ENCODE measurements at regions not wholly inside any gene's neighbourhood (a gene's known extent, or its start where the extent isn't known, plus 50 kb on each side); places are given as distances from the start of the nearest gene placed in this dataset.
A peak's percentile ranks its signal among the peaks of the same experiment; 100 is the strongest.

DNA sequence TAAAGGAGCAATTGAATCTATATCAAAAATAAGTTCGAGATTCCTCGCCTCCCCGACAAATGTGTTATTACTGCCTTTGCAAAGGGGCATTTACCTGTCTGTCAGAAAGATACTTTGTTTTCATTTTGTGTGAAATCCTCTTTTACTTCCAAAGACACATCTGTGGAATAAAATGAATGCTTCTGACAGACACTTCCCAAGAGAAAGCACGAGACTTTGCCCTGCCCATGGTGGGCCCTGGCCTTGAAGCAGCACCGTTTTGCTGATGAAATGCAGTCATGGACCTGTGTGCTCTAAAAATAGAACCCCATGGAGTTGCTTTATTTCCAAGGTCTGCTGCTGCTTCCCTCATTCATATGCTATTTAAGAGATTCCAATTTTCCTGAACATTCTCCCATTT is 85.9 kb upstream of the USP47 start:
- DNase-seq = no peak

DNA sequence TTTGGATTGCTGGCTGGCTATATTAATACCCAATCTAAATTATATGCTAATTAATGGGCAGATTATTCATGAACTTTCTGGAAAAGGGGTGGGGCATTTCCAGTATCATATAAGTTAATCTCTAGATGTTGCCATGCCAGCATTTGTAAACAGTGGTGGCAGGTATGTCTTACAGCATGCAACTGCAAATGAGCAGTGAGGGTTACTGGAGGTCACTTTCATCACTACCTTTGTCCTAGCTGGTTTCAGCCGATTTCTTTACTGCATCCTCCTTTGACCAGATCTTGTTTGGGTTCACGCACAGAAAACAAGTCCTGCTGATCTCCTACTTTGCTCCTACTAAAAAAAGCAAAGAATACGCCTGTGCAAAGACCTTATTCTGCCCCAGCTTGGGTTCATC is 89.1 kb upstream of the USP47 start:
- no peak for DNase-seq

DNA sequence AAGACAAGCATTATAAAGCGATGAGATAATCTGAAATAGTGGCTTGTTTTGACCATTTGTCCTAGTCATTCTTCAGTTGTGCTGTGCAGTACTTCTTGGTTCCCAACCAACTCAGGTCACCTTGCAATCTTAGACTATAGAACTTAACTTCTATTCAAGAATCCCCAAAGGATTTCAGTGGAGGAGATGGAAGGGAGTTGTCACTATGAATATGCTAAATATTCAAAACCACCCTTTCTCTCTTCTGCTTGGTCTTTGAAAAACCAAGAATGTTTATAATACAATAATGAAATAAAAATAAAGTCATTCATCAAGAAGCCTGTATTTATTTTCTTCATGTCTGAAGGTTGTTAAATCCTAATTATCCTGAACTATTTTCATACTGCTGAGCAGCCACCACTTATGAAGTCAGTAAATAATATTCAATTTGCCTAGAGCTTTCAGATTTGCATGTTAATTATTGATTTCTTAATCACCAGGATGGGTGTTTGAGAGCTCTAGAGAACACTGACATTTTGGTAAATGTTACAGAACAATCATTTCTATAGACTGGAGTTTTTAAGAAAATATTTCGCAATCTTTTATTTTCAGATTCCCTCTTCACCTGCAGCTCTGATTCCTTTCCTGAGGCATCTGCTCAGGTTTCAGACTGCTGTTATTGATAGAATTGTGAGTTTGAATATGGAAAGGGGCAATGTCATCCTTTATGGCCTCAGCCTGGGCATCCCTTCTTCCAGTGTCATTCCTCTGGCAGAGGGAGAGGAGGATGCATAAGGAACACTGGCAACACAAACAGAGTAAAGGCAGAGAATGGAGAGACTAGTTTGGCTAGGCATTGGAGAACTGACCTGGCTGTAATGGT is 91.5 kb upstream of the USP47 start:
- DNase-seq = no peak

DNA sequence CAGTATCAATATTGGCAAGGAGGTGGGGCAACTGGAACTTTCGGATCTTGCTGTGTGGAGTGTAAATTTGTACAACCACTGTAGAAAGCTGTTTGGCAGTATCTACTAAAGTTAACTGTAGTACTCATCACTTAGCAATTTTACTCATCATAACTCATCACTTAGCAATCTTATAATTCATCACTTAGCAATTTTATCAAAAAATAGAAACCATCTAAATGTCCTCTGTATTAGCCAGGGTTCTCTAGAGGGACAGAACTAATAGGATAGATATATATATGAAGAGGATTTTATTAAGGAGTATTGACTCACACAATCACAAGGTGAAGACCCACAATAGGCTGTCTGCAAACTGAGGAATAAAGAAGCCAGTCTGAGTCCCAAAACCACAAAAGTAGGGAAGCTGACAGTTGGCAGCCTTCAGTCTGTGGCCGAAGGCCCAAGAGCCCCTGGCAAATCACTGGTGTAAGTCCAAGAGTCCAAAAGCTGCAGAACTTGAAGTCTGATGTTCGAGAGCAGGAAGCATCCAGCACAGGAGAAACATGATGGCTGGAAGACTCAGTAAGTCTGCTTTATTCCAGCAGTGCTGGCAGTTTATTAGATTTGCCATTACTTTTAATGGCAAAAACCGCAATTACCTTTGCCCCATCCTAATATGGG is 92.9 kb upstream of the USP47 start:
- no peak for DNase-seq

DNA sequence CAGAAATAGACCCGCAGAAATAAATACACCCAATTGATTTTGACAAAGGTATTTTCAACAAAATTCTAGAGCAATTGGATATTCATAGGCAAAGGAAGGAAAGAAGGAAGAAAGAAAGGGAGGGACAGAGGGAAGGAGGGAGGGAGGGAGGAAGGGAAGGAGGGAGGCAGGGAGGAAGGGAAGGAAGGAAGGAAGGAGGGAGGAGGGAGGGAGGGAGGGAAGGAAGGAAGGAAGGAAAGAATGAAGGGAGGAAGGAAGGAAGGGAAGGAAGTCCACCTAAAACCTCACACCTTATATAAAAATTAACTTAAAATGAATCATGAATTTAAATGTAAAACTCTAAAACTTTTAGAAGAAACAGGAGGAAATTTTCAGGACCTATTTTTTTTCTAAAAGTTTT is 94.2 kb upstream of the USP47 start:
- DNase-seq = no peak

DNA sequence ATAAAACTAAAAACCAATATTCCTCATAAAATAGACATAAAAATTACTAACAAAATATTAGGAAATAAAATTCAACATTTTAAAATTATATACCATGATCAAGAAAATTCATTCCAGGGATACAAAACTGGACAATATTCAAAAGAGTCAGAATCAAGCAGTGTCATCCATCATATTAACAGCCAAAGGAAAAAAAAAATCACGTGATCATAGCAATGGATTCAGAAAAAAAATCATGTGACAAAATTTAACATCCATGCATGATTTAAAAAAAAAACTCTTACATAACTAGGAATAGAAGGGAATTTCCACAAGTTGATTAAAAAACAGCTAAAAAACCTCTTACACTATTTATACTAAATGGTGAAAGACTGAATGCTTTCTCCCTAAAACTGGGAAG is 95.3 kb upstream of the USP47 start:
- no peak for DNase-seq

DNA sequence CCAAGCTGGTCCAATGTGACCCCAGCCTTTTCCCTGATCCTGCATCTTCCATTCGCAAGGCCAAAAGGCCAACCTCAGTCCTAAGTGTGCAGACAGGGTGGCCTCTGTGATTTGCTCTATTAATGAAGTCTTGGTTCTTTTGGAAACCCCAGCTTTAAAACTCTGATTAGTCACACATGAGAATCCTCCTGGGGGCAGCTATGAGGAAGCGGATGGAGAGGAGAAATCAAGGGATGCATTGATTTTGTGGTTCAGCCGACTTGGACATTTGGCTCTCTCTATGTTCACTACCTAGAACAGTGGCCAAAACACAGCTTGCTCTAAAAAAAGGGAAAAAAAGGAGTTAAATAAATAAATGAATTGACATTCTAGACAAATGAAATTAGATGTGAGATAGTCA is 98.6 kb upstream of the USP47 start:
- no peak for DNase-seq

DNA sequence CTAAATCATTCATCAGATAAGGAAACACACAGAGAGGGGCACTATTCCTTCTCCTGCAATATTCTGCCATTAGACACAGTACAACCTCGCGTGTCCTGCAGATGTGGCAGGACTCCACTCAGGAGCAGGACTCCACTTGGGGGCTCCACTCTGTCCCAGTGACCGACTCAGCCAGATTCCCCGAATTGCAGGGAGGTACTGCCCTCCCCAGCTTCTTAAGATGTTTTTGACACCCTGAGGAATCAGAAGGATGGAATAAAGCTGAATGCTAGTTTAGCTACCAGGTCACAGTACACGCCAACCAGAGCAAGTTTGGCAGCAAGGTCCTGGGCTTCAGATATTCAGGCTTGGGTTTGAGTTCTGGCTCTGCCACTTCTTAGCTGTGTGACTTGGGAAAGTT is 99.3 kb upstream of the USP47 start:
- DNase-seq = no peak

DNA sequence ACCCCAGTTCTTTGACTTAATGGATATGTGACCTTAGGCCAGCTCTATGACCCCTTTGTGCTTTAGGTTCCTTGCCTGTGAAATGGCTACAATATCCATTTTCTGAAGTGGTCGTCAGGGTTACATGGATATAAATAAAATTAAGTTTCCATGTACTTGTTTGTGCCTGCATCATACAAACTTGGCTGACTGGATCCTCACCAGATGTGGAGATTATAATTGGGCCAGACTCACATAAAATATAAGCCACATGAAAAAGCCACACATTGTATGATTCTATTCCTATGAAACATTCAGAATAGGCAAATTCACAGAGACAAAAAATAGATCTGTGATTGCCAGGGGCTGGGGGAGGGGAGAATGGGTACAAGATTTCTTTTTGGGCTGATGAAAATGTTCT is 100.9 kb upstream of the USP47 start:
- DNase-seq = peak; percentile 49

DNA sequence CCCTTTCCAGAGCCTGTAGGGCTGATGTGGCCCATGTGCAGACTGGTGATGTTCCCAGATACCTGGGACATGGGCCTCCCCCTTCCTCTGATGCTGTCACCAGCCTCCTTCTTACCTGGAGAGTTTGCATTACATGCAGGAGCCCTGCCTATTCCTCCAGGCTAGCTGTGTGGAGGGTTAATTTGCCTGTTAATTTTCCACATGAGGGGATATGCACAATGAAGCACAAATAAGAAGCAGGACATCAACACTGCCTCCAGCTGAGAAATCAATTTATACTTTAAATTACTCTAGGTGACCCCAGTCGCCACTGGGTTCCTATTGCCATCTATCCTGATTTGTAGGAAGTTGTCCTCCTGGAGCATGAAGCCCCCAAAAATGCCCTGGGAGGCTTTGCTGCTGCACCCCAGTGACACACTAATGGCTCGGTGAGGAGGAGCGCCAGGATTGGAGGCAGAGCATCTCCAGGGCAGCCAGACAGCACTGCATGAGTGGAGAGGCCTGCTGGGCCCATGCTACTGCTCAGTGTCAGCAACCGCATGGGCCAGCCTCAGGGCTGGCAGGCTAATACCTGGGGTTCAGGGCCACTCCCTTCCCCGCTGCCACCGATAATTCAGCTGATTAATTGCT is 101.6 kb upstream of the USP47 start:
- DNase-seq = no peak

DNA sequence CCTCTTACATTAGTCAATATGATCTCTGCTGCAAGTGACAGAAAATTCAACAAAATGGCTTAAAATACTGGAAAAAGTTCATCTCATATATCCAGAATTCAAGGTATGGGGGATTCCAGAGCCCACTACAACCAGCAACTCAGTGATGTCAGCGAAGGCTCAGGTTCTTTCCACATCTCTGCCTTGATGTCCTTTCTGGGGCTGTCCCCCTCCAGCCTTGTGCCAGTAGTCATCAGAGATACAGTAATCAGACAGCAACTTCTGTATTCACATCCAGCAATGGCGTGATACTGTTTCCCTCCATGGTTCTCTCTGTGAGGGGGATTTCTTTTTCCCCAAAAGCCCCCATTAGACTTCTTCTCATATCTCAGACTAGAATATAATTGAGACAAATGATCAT is 103.4 kb upstream of the USP47 start:
- no peak for DNase-seq

DNA sequence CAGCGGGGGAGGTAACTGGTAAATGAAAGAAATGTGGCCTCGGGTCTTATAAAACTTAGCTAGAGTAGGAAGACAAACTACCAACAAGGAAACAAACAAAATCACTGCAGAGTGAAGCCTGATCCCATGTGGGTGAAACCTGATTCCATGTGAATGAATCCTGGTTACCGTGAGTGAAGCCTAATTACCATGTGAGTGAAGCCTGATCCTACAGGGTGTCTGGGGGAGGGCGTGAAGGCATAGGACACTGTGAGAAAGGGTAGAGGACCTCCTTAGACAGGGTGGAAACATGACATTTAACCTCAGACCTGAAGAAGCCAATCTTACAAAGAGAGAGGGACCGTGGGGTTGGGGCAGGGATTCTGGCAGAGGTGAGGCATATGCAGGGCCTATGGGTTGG is 106.2 kb upstream of the USP47 start:
- DNase-seq = no peak

DNA sequence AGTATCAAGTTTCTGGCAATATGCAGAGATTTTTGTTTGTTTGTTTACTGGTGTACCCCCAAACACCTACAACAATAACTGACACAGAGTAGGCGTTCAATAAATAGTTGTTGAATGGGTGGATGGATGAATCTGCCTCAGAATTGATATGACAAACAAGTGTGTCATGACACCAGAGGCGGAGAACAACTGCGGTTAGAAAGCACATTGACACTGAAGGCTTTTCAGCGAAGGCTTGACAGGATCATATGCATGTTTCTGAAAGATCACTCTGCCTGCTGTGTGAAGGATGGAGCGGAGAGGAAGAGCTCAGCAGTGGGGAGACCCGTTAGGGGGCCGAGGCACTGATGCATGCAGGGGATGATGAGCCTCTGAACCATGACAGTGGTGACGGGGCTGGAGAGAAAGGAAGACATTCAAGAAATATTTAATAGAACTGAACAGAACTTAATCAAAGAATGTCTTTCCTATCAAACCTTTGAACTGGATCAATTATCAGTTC is 108.5 kb upstream of the USP47 start:
- no peak for DNase-seq

DNA sequence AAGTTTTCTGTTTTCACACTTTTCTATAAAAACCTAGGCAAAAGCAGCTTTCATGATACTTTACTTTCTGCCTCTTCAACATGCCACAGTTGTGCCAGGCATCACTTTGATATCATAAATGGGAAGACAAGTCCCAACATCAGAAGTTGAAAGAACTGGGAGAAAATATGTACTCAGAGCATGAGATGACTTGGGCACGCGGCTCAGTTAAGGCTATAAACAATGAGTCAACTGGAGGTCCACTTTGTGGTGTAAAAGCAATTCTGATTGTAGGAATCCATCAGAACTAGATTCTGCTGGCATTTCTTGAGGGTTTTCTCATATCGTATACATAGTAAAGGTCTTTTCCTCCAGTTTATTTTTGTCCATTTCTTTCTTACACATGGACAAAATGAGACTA is 109.7 kb upstream of the USP47 start:
- no peak for DNase-seq

DNA sequence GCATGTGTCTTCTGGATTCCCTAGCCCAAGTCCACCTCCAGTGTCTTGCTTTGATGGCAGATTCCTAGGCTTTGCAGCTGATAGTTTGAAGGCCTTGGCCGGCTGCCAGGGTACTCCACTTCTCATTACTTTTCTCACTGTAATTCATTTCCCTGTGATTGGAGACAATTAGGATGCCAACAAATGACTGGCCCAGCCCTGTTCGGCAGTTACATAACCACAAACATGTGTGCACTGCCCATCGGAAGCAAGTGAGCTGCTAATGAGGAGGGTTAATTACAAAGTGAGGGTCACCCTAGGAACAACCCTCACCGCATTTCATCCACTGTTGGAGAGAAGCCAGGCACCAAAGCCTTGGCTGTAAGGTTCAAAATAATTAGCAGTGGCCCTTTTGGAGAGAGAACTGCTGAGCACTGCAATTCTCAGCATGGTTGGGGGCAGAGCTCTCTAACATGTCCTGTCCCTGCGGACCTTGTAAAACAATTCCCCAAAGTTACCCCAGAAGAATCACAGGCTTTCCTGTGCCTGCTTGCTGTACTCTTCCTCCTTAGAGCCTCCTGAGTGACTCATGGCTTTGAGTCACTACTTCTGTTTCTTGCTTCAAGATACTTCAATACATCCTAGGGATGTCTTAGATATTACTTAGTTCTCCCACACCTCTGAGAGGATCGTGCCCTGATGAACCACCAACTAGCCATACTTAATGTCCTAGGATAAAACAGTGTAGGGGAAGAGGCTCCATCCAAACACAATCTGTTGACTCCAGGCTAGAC is 109.7 kb upstream of the GALNT18 start:
- DNase-seq = no peak

DNA sequence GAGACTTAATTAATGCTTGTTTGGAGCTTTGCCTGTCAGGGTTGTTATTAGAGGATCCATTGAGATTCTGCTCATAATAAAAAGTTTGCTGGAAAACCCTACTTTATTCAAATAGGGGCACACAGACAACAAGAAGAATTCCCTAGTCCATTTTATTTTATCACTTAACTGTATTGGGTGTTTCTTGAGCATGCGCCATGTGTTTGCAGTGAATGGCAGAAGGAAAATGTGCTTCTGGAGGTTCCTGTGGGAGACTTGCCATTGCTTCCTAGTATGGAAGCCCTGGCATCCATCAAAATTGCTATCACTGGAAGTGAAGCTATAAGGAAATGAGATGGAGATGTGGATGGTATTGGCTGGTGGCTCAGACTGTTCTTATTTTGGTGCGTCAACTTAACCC is 106.6 kb upstream of the GALNT18 start:
- no peak for DNase-seq

DNA sequence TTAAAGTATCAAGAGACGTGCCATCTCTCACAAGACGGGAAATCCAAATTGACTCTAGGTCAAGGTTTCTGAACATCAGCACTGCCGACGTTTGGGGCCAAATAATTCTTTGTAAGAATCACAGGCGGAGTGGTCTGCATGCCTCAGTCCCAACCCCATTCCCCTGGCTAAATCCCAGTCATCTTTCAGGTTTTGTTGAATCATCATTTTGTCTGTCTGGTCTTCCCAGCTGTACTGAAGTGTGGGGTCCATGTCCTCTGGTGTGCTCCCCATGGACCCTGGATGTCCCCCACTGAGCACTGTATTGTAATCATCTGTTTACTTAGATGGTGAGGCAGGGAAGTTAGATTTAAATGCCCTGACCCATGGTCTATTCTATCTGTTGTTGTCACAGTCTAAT is 103.6 kb upstream of the GALNT18 start:
- no peak for DNase-seq

DNA sequence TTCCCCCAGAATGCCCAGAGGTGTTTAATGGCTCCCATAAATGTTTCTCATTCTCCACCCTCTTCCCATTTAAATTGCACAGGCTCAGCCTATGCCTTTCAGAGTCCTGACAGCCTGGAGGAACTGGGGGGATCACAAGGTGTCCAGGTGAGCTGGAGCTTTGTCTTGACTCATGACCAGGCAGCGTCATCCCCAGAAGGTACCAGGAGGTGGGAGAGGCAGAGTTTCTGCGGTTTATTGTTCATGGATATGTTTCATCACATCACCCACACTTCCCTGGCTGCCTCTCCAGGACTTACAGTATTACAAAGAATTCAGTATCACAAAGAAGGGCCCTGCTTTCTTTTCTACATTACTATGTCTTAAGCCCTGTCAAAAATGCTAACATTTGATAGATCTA is 103.2 kb upstream of the GALNT18 start:
- DNase-seq = no peak

DNA sequence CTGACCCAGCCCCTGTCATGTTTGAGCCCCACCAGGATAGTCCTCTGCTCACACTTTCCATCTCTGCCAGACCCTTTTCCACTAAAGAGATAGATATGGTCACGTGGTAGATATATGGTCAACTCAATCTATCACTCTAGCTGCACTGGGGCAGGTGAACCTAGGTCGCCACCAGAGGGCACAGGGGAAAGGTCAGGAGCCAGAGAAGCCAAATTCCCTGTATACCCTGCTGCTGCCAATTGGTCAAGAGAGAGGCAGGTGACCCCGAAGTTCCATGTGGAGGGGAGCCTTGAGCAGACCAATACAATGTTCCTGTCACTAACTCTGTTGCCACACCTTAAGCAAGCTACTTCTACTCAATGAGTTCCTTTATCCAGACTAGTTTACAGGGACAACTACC is 101.1 kb upstream of the GALNT18 start:
- DNase-seq = no peak

DNA sequence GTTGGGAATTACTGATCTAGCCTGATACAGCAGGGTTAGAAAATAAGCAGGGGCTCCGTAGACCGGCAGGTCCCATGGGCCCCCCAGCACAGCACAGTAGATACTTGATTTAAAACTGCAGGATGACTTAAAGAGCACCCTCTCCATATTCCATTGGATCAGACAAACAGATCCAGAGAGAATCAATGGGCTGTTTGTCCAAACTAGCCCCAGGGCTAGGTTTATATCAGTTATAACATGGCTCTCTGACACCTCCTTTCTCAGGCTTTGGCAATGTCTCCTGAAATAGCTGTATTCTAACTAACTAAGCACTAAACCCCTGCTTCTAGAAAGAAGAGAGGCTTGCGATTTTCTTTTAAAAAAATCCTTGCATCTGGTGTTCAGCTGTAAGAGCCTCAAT is 100.4 kb upstream of the GALNT18 start:
- no peak for DNase-seq

DNA sequence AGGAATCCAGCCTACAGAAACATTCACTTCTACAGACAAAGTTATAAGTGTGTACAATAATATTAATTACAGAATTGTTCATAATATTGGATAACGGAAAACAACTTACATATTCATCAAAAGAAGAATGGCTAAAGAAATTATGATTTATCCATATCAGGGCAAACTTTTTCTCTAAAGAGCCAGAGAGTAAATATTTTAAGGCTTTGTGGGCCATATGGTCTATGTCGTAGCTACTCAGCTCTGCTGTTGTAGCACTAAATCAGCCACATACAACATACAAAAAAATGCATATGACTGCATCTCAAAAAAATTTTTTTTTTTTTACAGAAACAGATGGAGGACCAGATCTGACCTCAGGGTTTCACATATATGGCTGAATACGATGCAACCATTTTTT is 96.7 kb upstream of the GALNT18 start:
- DNase-seq = no peak

DNA sequence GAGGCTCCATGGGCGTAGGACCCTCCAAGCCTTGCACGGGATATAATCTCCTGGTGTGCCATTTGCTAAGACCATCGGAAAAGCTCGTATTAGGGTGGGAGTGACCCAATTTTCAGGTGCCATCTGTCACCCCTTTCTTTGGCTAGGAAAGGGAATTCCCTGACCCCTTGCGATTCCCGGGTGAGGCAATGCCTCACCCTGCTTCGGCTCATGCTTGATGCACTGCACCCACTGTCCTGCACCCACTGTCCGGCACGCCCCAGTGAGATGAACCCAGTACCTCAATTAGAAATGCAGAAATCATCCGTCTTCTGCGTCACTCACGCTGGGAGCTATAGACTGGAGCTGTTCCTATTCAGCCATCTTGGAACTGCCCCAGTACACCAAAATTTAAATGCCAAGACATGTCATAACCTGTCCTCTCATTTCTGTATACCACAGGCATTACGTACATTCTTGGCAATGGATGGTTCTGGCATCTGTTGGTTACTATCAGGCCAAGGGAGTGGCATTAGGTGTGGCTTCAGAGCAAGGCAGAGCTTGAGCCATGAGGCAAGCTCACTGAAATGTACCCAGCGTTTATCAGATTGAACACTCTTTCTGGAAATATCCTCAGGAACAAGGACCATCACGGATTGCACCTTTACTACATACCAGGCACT is 95.4 kb upstream of the GALNT18 start:
- DNase-seq = no peak
